ENCODE measurements at regions not wholly inside any gene's neighbourhood (a gene's known extent, or its start where the extent isn't known, plus 50 kb on each side); places are given as distances from the start of the nearest gene placed in this dataset.

DNA sequence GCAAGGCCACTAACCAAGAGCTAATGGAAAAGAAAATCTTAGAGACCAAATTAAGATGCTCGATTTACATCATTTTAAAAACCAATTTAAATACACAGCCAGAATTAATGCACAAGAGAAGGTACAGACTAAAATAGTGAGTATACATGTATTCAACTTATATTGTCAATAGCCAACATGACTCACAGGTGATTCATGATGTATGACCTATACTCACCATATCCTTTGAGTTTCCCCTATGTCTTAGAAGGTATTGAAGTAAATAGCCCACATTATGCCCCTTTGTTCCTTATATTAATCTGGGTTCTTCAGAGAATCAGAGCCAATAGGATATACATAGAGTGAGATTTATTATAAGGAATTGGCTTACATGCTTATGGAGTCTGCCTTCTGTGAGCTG is 97.5 kb upstream of the ANO3 start:
- no peak overlapping the region for H3K4me3 ChIP-seq
- ATAC-seq (no peak), DNase-seq (ENCODE audit: low spot score) (no peak)
- H3K9me2 ChIP-seq (ENCODE audit: insufficient read depth), result no peaks in the 10 kb centered on the region; the same call in 1 of the 2 replicates
- no peaks in the 10 kb centered on the region for H4K20me1 ChIP-seq (replicated peaks; ENCODE audit: insufficient read depth)
- H3K4me3 Mint-ChIP-seq, result no peak overlapping the region
- no peaks in the 10 kb centered on the region for H3K27me3 ChIP-seq (ENCODE audit: insufficient read depth)
- TF ChIP-seq, protein P1, sequence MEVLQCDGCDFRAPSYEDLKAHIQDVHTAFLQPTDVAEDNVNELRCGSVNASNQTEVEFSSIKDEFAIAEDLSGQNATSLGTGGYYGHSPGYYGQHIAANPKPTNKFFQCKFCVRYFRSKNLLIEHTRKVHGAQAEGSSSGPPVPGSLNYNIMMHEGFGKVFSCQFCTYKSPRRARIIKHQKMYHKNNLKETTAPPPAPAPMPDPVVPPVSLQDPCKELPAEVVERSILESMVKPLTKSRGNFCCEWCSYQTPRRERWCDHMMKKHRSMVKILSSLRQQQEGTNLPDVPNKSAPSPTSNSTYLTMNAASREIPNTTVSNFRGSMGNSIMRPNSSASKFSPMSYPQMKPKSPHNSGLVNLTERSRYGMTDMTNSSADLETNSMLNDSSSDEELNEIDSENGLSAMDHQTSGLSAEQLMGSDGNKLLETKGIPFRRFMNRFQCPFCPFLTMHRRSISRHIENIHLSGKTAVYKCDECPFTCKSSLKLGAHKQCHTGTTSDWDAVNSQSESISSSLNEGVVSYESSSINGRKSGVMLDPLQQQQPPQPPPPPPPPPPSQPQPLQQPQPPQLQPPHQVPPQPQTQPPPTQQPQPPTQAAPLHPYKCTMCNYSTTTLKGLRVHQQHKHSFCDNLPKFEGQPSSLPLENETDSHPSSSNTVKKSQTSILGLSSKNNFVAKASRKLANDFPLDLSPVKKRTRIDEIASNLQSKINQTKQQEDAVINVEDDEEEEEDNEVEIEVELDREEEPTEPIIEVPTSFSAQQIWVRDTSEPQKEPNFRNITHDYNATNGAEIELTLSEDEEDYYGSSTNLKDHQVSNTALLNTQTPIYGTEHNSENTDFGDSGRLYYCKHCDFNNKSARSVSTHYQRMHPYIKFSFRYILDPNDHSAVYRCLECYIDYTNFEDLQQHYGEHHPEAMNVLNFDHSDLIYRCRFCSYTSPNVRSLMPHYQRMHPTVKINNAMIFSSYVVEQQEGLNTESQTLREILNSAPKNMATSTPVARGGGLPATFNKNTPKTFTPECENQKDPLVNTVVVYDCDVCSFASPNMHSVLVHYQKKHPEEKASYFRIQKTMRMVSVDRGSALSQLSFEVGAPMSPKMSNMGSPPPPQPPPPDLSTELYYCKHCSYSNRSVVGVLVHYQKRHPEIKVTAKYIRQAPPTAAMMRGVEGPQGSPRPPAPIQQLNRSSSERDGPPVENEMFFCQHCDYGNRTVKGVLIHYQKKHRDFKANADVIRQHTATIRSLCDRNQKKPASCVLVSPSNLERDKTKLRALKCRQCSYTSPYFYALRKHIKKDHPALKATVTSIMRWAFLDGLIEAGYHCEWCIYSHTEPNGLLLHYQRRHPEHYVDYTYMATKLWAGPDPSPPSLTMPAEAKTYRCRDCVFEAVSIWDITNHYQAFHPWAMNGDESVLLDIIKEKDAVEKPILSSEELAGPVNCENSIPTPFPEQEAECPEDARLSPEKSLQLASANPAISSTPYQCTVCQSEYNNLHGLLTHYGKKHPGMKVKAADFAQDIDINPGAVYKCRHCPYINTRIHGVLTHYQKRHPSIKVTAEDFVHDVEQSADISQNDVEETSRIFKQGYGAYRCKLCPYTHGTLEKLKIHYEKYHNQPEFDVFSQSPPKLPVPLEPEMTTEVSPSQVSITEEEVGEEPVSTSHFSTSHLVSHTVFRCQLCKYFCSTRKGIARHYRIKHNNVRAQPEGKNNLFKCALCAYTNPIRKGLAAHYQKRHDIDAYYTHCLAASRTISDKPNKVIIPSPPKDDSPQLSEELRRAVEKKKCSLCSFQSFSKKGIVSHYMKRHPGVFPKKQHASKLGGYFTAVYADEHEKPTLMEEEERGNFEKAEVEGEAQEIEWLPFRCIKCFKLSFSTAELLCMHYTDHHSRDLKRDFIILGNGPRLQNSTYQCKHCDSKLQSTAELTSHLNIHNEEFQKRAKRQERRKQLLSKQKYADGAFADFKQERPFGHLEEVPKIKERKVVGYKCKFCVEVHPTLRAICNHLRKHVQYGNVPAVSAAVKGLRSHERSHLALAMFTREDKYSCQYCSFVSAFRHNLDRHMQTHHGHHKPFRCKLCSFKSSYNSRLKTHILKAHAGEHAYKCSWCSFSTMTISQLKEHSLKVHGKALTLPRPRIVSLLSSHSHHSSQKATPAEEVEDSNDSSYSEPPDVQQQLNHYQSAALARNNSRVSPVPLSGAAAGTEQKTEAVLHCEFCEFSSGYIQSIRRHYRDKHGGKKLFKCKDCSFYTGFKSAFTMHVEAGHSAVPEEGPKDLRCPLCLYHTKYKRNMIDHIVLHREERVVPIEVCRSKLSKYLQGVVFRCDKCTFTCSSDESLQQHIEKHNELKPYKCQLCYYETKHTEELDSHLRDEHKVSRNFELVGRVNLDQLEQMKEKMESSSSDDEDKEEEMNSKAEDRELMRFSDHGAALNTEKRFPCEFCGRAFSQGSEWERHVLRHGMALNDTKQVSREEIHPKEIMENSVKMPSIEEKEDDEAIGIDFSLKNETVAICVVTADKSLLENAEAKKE (CRISPR knock-in tag; IDR thresholded peaks at IDR 0.05), result no peak
- no peak for TF ChIP-seq JUNB (IDR thresholded peaks at IDR 0.05; ENCODE audit: unreplicated experiment)
- TF ChIP-seq NANOG (IDR thresholded peaks at IDR 0.05; ENCODE audit: borderline replicate concordance), result no peak
- no peak for TF ChIP-seq EZH2 (IDR thresholded peaks at IDR 0.05; ENCODE audit: low read depth, unreplicated experiment)
- TF ChIP-seq POLR2AphosphoS5 (IDR thresholded peaks at IDR 0.05; ENCODE audit: low read depth), result no peak
- TF ChIP-seq ZNF331 (CRISPR knock-in tag; IDR thresholded peaks at IDR 0.05; ENCODE audit: low read depth), result no peak
- TF ChIP-seq ZNF114 (CRISPR knock-in tag; IDR thresholded peaks at IDR 0.05), result no peak
- TF ChIP-seq, protein P2, sequence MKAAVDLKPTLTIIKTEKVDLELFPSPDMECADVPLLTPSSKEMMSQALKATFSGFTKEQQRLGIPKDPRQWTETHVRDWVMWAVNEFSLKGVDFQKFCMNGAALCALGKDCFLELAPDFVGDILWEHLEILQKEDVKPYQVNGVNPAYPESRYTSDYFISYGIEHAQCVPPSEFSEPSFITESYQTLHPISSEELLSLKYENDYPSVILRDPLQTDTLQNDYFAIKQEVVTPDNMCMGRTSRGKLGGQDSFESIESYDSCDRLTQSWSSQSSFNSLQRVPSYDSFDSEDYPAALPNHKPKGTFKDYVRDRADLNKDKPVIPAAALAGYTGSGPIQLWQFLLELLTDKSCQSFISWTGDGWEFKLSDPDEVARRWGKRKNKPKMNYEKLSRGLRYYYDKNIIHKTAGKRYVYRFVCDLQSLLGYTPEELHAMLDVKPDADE (IDR thresholded peaks at IDR 0.05), result no peak
- TF ChIP-seq CREB1 (CRISPR knock-in tag; IDR thresholded peaks at IDR 0.05; ENCODE audit: low read depth), result no peak
- no peak for TF ChIP-seq EZH2phosphoT487 (IDR thresholded peaks at IDR 0.05; ENCODE audit: unreplicated experiment)
- no peak for TF ChIP-seq STAT1 (IDR thresholded peaks at IDR 0.05; ENCODE audit: unreplicated experiment)
- TF ChIP-seq, protein P3, sequence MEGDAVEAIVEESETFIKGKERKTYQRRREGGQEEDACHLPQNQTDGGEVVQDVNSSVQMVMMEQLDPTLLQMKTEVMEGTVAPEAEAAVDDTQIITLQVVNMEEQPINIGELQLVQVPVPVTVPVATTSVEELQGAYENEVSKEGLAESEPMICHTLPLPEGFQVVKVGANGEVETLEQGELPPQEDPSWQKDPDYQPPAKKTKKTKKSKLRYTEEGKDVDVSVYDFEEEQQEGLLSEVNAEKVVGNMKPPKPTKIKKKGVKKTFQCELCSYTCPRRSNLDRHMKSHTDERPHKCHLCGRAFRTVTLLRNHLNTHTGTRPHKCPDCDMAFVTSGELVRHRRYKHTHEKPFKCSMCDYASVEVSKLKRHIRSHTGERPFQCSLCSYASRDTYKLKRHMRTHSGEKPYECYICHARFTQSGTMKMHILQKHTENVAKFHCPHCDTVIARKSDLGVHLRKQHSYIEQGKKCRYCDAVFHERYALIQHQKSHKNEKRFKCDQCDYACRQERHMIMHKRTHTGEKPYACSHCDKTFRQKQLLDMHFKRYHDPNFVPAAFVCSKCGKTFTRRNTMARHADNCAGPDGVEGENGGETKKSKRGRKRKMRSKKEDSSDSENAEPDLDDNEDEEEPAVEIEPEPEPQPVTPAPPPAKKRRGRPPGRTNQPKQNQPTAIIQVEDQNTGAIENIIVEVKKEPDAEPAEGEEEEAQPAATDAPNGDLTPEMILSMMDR (conservative IDR thresholded peaks at IDR 0.05; ENCODE audit: low read depth in 2 of 2), result no peak
- TF ChIP-seq, protein P4, sequence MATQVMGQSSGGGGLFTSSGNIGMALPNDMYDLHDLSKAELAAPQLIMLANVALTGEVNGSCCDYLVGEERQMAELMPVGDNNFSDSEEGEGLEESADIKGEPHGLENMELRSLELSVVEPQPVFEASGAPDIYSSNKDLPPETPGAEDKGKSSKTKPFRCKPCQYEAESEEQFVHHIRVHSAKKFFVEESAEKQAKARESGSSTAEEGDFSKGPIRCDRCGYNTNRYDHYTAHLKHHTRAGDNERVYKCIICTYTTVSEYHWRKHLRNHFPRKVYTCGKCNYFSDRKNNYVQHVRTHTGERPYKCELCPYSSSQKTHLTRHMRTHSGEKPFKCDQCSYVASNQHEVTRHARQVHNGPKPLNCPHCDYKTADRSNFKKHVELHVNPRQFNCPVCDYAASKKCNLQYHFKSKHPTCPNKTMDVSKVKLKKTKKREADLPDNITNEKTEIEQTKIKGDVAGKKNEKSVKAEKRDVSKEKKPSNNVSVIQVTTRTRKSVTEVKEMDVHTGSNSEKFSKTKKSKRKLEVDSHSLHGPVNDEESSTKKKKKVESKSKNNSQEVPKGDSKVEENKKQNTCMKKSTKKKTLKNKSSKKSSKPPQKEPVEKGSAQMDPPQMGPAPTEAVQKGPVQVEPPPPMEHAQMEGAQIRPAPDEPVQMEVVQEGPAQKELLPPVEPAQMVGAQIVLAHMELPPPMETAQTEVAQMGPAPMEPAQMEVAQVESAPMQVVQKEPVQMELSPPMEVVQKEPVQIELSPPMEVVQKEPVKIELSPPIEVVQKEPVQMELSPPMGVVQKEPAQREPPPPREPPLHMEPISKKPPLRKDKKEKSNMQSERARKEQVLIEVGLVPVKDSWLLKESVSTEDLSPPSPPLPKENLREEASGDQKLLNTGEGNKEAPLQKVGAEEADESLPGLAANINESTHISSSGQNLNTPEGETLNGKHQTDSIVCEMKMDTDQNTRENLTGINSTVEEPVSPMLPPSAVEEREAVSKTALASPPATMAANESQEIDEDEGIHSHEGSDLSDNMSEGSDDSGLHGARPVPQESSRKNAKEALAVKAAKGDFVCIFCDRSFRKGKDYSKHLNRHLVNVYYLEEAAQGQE (IDR thresholded peaks at IDR 0.05; ENCODE audit: unreplicated experiment), result no peak
- H3K4me2 ChIP-seq, result no peak overlapping the region
- H3K9me3 Mint-ChIP-seq, result 0 out of 3 replicates have a peak, but pooled peaks cover 3% of the 10 kb centered on the region
- no peaks in the 10 kb centered on the region for H3F3A ChIP-seq (replicated peaks; ENCODE audit: low read depth)
- H3K36me3 ChIP-seq (ENCODE audit: insufficient read depth), result no peaks in the 10 kb centered on the region
- peaks cover 4% of the 10 kb centered on the region; the same call in 2 of the 3 replicates for H3K4me1 Mint-ChIP-seq
- H3K27ac Mint-ChIP-seq, result no peak overlapping the region
- no peak overlapping the region for H3K27ac ChIP-seq (ENCODE audit: low read depth)
- H3K79me2 ChIP-seq (replicated peaks; ENCODE audit: insufficient read depth), result no peaks in the 10 kb centered on the region
- no peak overlapping the region for H2AFZ ChIP-seq
- H3K27me3 Mint-ChIP-seq (ENCODE audit: insufficient read depth, low read depth, poor library complexity), result no peaks in the 10 kb centered on the region
- no peaks in the 10 kb centered on the region for H3K36me3 Mint-ChIP-seq (ENCODE audit: low read depth)
- no peaks in the 10 kb centered on the region for H3K4me1 ChIP-seq (ENCODE audit: insufficient read depth)

Data from GM23338 (cell line).